Activated T-cell treated with anti-CD3 and anti-CD28 coated beads, Interleukin-2, amount 50 U/mL, for 72 hours (primary cell): ENCODE measurements at regions not wholly inside any gene's neighbourhood (a gene's known extent, or its start where the extent isn't known, plus 50 kb on each side); places are given as distances from the start of the nearest gene placed in this dataset.

Source experiments
- ATAC-seq, 2 donors: fragments of 150-1000 bp; cut with Tn5 transposase; replicated peaks in 1 of 2; 2 replicates each; pipeline ENCODE4 v1.10.0; 2021; ENCODE audit warnings: moderate library complexity in 2 of 2, mild to moderate bottlenecking in 1 of 2
- DNase-seq, 2 donors: peaks; one replicate each; pipeline ENCODE4 v3.0.0; 2021 to 2022; ENCODE audit warnings: mixed read lengths in 1 of 2
- H3K27ac Mint-ChIP-seq: one replicate; pipeline ENCODE4 v1.8.0; 2022; ENCODE audit warnings: mild to moderate bottlenecking, moderate library complexity, mixed read lengths
- H3K27me3 Mint-ChIP-seq: one replicate; pipeline ENCODE4 v1.8.0; 2022; ENCODE audit warnings: low read depth, mixed read lengths
- H3K36me3 Mint-ChIP-seq, 2 donors: one replicate each; pipeline ENCODE4 v1.8.0; 2022; ENCODE audit warnings: mixed read lengths in 2 of 2, mild to moderate bottlenecking in 1 of 2; ENCODE audit not compliant: insufficient read depth in 2 of 2
- H3K4me1 Mint-ChIP-seq: one replicate; pipeline ENCODE4 v1.8.0; 2022; ENCODE audit warnings: low read depth, mixed read lengths
- H3K4me3 Mint-ChIP-seq, 2 donors: one replicate each; pipeline ENCODE4 v1.8.0; 2022; ENCODE audit warnings: mild to moderate bottlenecking in 2 of 2, mixed read lengths in 2 of 2, moderate library complexity in 2 of 2
- H3K9me3 Mint-ChIP-seq, 2 donors: one replicate each; pipeline ENCODE4 v1.8.0; 2022; ENCODE audit warnings: mixed read lengths in 2 of 2

DNA sequence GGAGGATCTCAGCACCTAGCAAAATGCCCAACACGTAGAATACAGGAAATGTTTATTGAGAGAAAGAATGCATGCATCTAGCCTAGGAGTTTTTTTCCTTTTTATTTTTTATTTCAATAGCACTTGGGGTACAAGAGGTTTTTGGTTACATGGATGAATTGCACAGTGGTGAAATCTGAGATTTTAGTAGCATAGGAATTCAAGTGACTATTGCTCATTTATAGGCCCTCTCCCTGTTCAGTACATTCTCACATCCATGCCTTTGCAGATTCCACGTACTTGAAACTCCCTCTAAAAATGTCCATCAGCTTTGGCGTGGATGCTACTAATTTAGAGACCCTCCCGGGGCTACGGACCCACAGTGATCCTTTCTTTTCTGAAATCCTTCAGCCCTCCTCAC is 61.7 kb upstream of the PIAS1 start:
- Mint-ChIP-seq H3K36me3 (no peaks in the 10 kb centered on the region), H3K4me3 (no peak overlapping the region), H3K9me3 (no peaks in the 10 kb centered on the region), H3K27me3 (peaks cover 1% of the 10 kb centered on the region), H3K27ac (no peak overlapping the region), H3K4me1 (no peaks in the 10 kb centered on the region)
- DNase-seq (no peak), ATAC-seq (no peak)

DNA sequence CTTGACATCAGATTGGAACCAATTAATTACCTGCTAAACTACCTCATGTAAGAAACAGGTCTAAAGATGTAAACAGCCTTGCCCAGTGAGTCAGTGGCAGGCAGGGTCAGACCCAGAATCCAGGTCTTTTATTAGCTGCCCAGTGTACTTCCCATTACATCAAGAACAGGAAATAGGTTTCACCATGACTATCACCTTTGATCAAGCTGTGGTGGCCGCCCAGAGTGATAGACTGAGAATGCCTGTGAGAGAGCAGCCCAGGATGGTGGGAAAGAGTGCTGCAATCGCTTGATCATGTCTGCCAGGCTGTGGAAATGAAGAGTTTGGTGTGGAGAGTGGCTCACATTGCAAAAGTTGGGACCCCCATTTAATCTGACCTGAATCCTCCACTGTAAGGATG is 61.3 kb upstream of the PIAS1 start:
- Mint-ChIP-seq H3K36me3 (no peaks in the 10 kb centered on the region), H3K9me3 (no peaks in the 10 kb centered on the region), H3K27me3 (no peaks in the 10 kb centered on the region), H3K4me3 (no peak overlapping the region), H3K27ac (no peak overlapping the region), H3K4me1 (no peaks in the 10 kb centered on the region)
- ATAC-seq = no peak
- DNase-seq = no peak

DNA sequence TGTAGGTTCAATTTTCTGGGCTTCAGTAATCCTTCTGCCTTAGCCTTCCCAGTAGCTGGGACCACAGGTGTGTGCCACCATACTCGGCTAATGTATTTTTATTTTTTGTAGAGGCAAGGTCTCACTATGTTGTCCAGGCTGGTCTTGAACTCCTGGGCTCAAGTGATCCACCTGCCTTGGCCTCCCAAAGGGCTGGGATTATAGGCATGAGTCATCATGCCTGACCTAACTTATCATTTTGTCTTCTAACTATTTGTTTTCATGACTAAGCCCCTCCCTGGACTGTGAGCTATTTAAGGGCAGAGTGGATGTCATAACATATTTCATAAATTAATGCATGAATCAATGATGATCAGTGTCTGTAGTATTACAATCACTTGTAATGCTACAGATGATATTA is 56.1 kb upstream of the PIAS1 start:
- H3K27me3 Mint-ChIP-seq = no peaks in the 10 kb centered on the region
- no peak overlapping the region for H3K27ac Mint-ChIP-seq
- H3K9me3 Mint-ChIP-seq = no peaks in the 10 kb centered on the region
- H3K4me1 Mint-ChIP-seq = no peaks in the 10 kb centered on the region
- no peak for DNase-seq
- no peak overlapping the region for H3K4me3 Mint-ChIP-seq
- ATAC-seq = no peak
- H3K36me3 Mint-ChIP-seq = no peaks in the 10 kb centered on the region

DNA sequence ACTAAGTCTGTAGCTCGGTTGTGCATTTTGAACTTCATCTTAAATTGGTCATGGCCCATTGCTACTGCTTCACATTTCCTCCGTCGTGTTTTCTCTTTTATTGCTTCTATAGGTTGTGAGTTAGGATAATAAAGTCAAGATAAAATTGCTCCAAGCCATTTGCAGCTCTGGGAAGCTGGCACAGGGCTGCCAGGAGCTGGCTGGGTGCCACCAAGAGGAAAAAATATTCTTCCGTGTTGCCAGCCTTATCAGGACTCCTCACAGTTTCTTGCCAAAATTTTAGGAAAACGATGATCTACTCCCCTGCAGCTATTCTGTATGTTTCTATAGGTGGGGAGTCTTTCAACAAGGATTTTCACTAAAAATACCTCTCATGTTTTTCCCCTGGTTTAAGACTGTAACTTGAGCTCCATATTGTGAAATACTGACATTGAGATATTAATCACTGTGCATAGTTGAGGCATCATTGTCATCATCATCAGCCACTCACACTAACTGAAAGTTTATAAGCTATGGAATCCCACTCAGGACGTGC is 55.4 kb upstream of the PIAS1 start:
- Mint-ChIP-seq H3K4me3 (no peak overlapping the region), H3K9me3 (no peaks in the 10 kb centered on the region), H3K27me3 (no peaks in the 10 kb centered on the region), H3K27ac (no peak overlapping the region), H3K36me3 (no peaks in the 10 kb centered on the region), H3K4me1 (no peaks in the 10 kb centered on the region)
- ATAC-seq (no peak), DNase-seq (no peak)

DNA sequence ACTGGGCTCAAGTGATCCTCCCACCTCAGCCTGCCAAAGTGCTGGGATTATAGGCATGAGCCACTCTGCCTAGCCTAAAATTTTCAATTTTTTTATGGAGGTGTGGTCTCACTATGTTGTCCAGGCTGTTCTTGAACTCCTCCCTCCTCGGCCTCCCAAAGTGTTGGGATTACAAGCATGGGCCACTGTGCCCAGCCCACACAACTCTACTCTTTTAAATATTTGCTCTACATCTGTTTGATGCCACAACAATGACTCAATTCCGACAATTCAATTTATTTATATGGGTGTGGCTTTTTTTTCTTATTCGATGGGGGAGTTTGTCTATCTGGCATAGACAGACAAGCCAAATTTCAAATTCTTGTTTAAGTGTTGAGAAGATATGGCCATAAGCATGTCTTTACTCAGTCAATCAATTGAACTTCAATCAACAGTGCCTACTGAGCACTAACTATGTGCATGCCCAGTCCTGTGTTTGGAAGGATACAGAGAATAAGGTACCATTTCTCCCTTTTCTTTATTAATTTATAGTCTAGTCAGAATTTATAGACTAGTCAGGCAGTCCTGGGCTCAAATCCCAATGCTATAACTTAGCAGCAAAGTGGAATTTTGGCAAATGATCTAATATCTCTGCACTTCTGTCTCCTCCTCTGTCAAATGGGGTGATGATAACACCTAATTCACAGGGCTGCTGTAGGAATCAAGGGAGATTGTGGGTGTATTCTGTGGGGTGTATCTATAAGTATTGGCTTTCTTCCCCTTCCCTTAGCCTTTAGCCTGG is 54.6 kb upstream of the PIAS1 start:
- Mint-ChIP-seq H3K36me3 (no peaks in the 10 kb centered on the region), H3K4me1 (no peaks in the 10 kb centered on the region), H3K9me3 (no peaks in the 10 kb centered on the region), H3K4me3 (no peak overlapping the region), H3K27ac (no peak overlapping the region), H3K27me3 (no peaks in the 10 kb centered on the region)
- no peak for DNase-seq
- no peak for ATAC-seq

DNA sequence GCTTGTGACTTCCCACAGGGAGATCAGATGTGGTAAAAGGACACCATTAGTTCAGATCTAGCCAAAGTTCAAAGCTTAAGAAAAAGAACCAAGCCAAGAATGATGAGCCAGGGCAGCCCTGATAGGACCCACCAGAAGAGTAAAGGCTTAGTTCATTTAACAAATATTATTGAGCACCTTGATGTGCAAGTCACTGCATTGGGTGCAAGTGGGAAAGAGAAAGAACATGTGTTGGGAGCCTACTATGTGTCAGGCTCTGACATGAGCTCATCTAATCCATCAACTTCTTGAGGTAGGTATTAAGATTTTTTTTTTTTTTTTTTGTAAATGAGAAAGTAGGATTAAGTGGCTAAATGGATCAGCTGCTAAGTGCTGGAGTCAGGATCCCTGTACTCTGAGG is 53.4 kb upstream of the PIAS1 start:
- ATAC-seq (no peak), DNase-seq (no peak)
- Mint-ChIP-seq H3K27me3 (no peaks in the 10 kb centered on the region), H3K27ac (no peak overlapping the region), H3K4me1 (no peaks in the 10 kb centered on the region), H3K4me3 (no peak overlapping the region), H3K9me3 (no peaks in the 10 kb centered on the region), H3K36me3 (no peaks in the 10 kb centered on the region)

DNA sequence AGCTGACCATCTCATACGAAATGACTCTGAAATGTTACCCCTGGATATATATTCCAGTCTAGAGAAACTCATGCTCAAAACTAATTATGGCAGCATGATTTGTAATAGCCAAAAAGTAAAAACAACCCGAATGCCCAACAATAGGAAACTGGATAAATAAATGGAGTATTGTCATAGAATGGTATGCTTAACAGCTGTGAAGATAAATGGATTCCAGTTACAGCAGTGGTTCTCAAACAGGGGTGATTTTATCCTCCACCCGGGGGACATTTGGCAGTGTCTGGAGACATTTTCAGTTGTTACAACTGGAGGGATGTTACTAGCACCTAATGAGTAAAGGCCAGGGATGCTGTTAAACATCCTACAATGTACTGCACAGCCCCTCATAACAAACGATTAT is 52.3 kb upstream of the PIAS1 start:
- no peaks in the 10 kb centered on the region for H3K4me1 Mint-ChIP-seq
- peaks cover 0 to 1% of the 10 kb centered on the region in 2 donors for H3K9me3 Mint-ChIP-seq
- H3K4me3 Mint-ChIP-seq = no peak overlapping the region
- no peak for ATAC-seq
- no peaks in the 10 kb centered on the region for H3K27me3 Mint-ChIP-seq
- DNase-seq = no peak
- peaks cover 0 to 1% of the 10 kb centered on the region in 2 donors for H3K36me3 Mint-ChIP-seq
- H3K27ac Mint-ChIP-seq = no peak overlapping the region

DNA sequence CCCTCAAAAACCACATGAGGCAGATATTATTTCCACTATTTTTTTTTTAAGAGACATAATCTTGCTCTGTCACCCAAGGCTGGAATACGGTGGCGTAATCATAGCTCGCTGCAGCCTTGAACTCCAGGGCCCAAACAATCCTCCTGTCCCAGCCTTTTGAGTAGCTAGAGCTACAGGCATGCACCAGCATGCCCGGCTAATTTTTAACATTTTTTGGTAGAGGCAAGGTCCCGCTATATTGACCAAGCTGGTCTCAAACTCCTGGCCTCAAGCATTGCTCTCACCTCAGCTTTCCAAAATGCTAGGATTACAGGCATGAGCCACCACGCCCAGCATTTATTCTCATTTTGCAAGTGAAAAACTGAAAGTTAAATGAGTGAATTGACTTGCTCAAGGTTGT is 50.8 kb upstream of the PIAS1 start:
- Mint-ChIP-seq H3K27me3 (no peaks in the 10 kb centered on the region), H3K27ac (no peak overlapping the region), H3K36me3 (peaks cover 2 to 7% of the 10 kb centered on the region in 2 donors), H3K9me3 (peaks cover 2 to 9% of the 10 kb centered on the region in 2 donors), H3K4me1 (no peaks in the 10 kb centered on the region), H3K4me3 (no peak overlapping the region)
- ATAC-seq = no peak
- no peak for DNase-seq
